Fibroblast of villous mesenchyme (primary cell): ENCODE measurements at regions not wholly inside any gene's neighbourhood (a gene's known extent, or its start where the extent isn't known, plus 50 kb on each side); places are given as distances from the start of the nearest gene placed in this dataset.

ENCODE experiments used
- DNase-seq: peaks from one replicate; pipeline ENCODE4 v3.0.0-alpha.2; 2010; ENCODE audit warnings: low read depth
- H3K4me3 ChIP-seq: 2 replicates; pipeline ENCODE4 v1.5.1; 2011; ENCODE audit warnings: low read depth, mild to moderate bottlenecking, low read length
- TF ChIP-seq, protein P1 (sequence below): IDR thresholded peaks from 2 replicates; pipeline ENCODE4 v1.5.1; 2012; ENCODE audit warnings: low read depth, mild to moderate bottlenecking, low read length; ENCODE audit not compliant: insufficient read depth

DNA sequence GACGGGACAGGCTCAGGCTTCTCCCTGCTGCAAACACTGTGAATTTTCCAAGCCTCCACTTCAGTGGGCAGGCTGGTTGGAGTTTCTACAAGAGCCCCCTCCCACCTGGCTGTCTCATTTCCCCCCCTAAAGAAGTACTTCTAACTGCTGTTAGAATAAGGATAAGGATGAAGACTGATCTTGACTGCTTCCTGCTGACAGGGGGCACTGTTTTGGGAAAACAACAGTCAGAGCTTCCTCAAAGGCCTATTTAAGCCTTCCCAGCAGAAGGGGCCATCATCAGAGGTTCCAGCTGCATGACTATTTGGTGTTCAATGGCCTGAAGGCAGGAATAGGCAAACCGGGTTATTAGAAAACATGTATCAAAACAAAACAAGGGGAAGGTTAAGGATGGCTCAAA, 1162.8 kb downstream of the DSC3 start:
- TF ChIP-seq, protein P1, sequence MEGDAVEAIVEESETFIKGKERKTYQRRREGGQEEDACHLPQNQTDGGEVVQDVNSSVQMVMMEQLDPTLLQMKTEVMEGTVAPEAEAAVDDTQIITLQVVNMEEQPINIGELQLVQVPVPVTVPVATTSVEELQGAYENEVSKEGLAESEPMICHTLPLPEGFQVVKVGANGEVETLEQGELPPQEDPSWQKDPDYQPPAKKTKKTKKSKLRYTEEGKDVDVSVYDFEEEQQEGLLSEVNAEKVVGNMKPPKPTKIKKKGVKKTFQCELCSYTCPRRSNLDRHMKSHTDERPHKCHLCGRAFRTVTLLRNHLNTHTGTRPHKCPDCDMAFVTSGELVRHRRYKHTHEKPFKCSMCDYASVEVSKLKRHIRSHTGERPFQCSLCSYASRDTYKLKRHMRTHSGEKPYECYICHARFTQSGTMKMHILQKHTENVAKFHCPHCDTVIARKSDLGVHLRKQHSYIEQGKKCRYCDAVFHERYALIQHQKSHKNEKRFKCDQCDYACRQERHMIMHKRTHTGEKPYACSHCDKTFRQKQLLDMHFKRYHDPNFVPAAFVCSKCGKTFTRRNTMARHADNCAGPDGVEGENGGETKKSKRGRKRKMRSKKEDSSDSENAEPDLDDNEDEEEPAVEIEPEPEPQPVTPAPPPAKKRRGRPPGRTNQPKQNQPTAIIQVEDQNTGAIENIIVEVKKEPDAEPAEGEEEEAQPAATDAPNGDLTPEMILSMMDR, result no peak
- DNase-seq, result no peak
- no peak overlapping the region for H3K4me3 ChIP-seq

DNA sequence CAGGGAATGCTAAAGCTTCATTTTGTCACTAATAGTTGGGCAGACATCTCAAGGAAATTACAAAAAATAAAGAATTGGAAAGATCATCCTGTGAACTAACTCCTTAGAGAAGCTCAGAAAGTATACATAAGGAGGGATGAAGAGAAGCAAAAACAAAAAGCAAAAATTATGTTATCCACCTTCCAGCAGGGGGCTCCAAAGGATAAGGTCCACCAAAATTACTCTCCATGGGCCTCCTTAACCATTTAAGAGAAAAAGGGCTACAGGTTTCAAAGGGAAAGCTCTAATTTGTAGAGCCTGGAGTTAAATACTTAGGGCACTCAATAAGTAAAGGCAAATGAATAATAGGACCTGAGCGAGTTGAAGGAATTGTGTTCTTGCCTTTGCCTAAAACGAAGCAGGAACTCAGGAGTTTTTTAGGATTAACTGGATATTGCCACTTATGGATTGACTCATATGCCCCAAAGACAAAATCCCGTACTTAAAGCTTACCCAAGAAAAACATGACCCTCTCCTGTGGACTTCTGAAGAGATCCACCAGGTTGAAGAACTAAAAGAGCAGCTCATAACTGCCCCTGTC, 1167.9 kb downstream of the DSC3 start:
- peak; percentile 33 for DNase-seq
- TF ChIP-seq, protein P1, result peak; percentile 52
- H3K4me3 ChIP-seq, result no peak overlapping the region

DNA sequence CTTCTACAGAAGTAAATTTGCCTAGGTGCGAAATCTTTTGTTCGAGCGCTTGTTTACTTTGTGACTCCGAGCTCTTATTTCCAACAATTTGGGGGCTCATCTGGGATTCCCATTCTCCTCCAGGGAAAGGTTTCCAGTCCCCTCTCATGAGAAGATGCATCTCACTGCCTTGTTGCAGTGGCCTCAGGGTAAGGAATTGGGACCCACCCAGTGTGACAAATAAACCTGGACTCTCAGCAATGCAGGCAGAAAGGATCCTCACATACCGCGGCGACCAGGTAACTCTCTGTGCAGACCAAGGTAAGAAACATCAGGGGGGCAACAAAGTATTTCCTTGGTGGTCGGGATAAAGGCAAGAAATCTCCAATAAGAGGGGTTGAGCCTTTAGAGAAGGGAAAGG, 1169.3 kb downstream of the DSC3 start:
- TF ChIP-seq, protein P1, result no peak
- no peak for DNase-seq
- no peak overlapping the region for H3K4me3 ChIP-seq

DNA sequence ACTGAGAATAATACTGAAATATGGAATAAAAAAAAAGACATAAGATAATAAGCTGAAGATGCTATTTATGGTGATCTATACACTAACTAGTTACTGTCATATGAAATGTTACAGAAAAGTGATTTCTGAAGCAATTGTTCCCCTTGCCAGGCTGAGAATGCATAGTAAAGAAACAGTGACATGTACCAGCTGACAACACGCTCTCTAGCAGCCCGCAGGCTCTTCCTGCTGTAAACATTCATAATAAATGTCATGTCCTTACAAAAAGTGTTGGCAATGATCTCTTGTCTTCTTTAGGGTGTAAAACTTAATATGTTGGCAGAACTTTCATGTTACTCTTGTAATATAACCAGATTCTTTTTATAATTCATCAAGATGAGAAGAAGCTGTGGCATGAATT, 1171.3 kb downstream of the DSC3 start:
- TF ChIP-seq, protein P1, result no peak
- H3K4me3 ChIP-seq, result no peak overlapping the region
- DNase-seq, result no peak

DNA sequence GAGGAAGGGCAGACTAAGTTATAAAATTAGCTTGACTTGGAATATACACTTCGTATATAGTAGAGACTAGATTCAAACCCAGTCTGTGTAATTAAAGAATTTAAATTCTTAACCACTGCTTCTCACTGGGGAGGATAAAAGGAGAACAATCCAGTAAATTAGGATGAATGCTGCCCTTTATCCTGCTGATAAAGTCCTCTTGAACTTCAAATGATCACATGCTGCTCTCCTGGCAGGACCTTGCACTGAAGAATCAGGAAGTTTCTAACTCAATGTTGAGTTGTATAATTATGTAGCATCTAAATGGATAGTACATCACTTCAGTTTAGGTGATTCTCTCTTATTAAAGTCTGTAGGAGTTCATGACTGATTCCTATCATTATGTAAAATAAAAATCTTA, 1179.7 kb downstream of the DSC3 start:
- DNase-seq, result no peak
- H3K4me3 ChIP-seq, result no peak overlapping the region
- TF ChIP-seq, protein P1, result no peak

DNA sequence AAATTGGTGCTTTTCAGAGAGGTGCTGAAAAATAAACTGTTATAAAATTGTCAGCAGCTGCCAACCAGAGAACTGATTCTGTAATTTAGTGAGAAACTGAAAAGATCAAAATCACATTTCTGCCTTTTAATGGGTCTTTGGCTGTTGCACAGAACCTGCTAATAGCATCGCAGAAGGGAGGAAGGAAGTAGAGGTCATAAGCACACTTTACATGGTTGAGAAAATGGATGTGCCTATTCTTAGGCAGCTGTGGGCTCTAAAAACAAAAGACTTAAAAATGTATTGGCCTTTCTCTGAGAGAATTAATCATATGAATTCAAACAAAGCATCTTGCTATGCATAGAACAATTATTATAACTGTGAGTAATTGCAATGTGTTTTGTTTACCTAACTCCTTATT, 1186.9 kb downstream of the DSC3 start:
- no peak for DNase-seq
- H3K4me3 ChIP-seq, result no peak overlapping the region
- TF ChIP-seq, protein P1, result no peak

DNA sequence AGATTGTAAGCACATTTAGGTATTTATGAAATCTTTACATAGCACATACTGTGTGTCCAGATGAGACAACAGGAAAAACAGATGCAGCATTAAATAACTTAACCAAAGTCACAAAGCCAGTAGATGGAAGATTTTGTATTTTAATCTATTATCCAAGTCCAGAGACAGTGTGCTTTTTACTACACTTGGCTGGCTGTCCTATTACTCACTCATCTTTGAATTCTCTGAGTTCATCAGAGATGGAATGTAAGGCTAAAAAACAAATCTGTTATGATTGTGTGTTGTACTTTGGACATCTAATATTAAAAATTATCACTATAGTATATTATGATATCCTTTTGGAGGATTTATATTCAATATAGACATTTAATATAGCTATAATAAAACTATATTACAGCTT, 1189.4 kb downstream of the DSC3 start:
- no peak overlapping the region for H3K4me3 ChIP-seq
- TF ChIP-seq, protein P1, result no peak
- no peak for DNase-seq
